ACC112 (cell line): ENCODE measurements at regions not wholly inside any gene's neighbourhood (a gene's known extent, or its start where the extent isn't known, plus 50 kb on each side); places are given as distances from the start of the nearest gene placed in this dataset.

Experiments
- H2AFZ ChIP-seq: fragments of 200-600 bp; sonication (generic); one replicate; pipeline ENCODE4 v1.6.0; 2017; ENCODE audit warnings: antibody characterized with exemption, low read length; ENCODE audit not compliant: unreplicated experiment
- H3K27ac ChIP-seq: fragments of 200-600 bp; sonication (generic); 2 replicates; pipeline ENCODE4 v1.5.1; 2014; ENCODE audit warnings: low read depth, mild to moderate bottlenecking, antibody characterized with exemption, low read length, moderate library complexity
- H3K27me3 ChIP-seq: fragments of 200-600 bp; sonication (generic); 2 replicates; pipeline ENCODE4 v1.6.1; 2014; ENCODE audit warnings: mild to moderate bottlenecking, antibody characterized with exemption, low read length, moderate library complexity, mixed read lengths; ENCODE audit not compliant: insufficient read depth
- H3K36me3 ChIP-seq: fragments of 200-600 bp; sonication (generic); 2 replicates; pipeline ENCODE4 v1.6.1; 2016; ENCODE audit warnings: mild to moderate bottlenecking, antibody characterized with exemption, low read length, moderate library complexity, mixed read lengths; ENCODE audit not compliant: insufficient read depth
- H3K4me1 ChIP-seq: fragments of 200-600 bp; sonication (generic); one replicate; pipeline ENCODE4 v1.6.1; 2016; ENCODE audit warnings: low read length, mixed read lengths; ENCODE audit not compliant: insufficient read depth, unreplicated experiment, control insufficient read depth
- H3K4me3 ChIP-seq: fragments of 200-600 bp; sonication (generic); 2 replicates; pipeline ENCODE4 v1.5.1; 2014; ENCODE audit warnings: mild to moderate bottlenecking, low read depth, low read length
- H3K79me2 ChIP-seq: fragments of 200-600 bp; sonication (generic); one replicate; pipeline ENCODE4 v1.6.0; 2016; ENCODE audit warnings: low read length; ENCODE audit not compliant: control insufficient read depth, unreplicated experiment, insufficient read depth

DNA sequence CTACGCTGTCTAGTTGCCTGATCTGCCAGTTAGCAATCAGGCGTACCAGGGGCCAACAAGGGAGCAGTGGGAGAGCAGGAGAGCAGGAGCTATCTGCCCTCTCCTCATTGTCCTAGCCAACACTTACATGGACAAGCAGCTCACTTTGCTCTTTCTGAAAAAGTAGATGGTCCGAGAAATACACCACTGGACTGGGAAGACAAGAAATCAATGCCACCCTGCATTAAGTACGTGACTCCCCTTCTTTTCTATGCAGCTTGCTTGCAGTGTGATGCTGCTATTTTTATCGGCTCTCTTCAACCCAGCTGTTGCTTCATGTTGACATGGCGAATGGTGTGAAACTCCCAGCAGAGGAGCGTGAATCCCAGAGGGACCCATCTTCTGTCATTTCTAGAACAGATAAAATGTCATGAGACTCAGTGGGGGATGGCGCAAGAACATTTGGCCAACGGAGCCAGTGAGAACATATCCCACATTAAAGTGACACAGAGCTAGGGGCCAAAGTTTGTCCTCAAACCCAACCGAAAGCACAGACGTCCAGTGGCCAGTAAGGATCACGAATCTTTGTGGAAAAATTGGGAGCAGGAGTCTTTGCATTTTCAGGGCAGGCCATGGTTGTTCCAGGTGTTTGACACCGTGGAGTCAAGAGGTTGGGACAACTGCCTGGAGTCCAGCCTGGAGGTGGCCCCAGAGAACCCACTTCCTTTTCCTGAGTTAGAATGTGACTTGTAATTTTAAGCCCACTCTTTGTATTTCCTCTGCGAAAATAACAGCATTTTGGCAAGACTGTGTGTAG, 53.7 kb upstream of the MEF2A start:
- Histone ChIP-seq H2AFZ (no peak overlapping the region), H3K4me1 (peaks cover 17% of the 10 kb centered on the region), H3K4me3 (no peak overlapping the region), H3K79me2 (no peaks in the 10 kb centered on the region), H3K27ac (no peak overlapping the region), H3K36me3 (no peaks in the 10 kb centered on the region), H3K27me3 (no peaks in the 10 kb centered on the region)

DNA sequence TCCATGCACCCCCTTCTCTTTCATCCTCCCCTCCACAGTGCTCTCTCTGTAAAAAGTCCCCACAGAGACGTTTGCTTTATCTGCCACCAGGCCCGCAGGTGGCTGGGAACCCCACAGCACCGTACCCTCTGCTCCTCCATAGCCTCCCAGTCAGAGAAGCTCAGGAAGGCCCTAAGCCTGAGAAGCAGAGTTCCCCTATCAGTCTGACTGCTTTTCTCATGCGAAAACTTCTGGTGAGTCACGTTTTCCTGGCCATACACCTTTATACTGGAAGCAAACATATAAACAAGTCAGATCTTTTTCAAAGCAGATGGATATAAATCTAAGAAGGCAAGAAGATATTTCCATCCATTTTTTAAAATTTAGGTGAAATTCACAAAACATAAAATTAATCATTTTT, 51.5 kb upstream of the MEF2A start:
- no peak overlapping the region for H3K27ac ChIP-seq
- H3K4me1 ChIP-seq, result no peaks in the 10 kb centered on the region

More for the DNA sequence above, 51.5 kb upstream of the MEF2A start:
- no peaks in the 10 kb centered on the region for H3K27me3 ChIP-seq
- no peaks in the 10 kb centered on the region for H3K79me2 ChIP-seq
- H3K36me3 ChIP-seq, result no peaks in the 10 kb centered on the region
- no peak overlapping the region for H2AFZ ChIP-seq
- H3K4me3 ChIP-seq, result no peak overlapping the region
